HG02571 (cell line): ENCODE measurements at regions not wholly inside any gene's neighbourhood (a gene's known extent, or its start where the extent isn't known, plus 50 kb on each side); places are given as distances from the start of the nearest gene placed in this dataset.
A peak's percentile ranks its signal among the peaks of the same experiment; 100 is the strongest.

Source experiments
- ATAC-seq: cut with Tn5 transposase; IDR thresholded peaks from one replicate; pipeline ENCODE4 v1.9.1; 2021; ENCODE audit warnings: mild to moderate bottlenecking, moderate library complexity; ENCODE audit not compliant: unreplicated experiment

DNA sequence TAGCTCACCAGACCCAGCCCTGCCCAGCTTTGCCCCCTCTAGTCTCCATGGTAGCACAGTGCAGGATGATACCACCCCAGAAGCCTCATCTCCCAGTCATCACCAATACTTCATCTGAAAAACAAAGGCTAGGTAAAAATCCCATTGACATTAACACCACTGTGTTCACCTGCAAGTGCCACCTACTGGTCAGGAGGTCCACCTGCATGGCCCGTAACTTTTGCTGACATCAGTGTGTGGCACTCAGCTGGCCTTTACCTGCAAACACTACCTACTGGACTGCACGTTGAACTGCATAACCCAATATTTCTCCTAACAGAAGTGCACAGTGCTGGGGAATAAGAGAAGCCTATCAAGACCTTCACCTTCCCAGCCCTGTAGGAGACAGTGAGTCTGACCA lies 234.7 kb upstream of the ADGRB3 start:
- no peak for ATAC-seq

GRCh38 chr6:68391953-68392352 lies 243.1 kb upstream of the ADGRB3 start:
- no peak for ATAC-seq

DNA sequence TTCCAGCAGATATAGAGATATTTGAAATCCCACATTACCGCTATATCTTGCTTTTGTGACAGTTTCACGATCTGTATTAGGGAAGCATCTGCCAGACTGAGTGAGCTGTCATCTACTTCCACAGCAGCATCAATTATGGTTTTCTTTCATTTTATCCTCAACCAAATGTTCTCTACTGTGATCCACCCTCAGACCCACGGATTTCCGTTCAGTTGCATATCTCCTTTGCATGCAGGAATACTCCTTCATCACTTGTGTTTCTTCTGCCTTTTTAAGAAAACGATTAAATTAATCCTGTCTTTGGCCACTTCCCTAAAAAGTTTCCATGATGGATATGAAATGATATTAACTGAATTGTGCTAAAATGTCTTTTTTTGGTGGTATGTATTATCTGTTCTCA lies 262.1 kb upstream of the ADGRB3 start:
- ATAC-seq, result no peak

- no peak for ATAC-seq
Measured at GRCh38 chr6:68368845-68369244, 266.2 kb upstream of the ADGRB3 start.

GRCh38 chr6:68364271-68364805 lies 270.7 kb upstream of the ADGRB3 start:
- no peak for ATAC-seq

DNA sequence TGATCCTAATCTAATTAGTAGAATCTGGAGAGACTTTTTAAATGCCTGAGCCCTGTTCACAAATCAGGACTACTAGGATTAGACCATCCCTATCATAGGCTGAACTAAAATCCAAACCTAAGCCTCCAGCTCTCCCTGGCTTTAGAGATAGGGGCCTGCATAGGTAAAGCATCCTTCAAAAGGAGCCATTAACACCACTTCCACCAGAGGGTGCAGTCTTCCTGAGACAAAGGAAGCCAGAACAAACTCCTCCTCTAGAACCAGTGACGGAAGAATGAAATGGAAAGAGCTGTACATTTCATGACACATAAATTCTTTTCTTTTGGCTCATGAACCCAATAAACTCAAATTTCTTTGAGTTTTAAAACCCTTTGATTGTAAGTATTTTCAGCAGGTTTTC lies 291.2 kb upstream of the ADGRB3 start:
- peak; percentile 71 for ATAC-seq

DNA sequence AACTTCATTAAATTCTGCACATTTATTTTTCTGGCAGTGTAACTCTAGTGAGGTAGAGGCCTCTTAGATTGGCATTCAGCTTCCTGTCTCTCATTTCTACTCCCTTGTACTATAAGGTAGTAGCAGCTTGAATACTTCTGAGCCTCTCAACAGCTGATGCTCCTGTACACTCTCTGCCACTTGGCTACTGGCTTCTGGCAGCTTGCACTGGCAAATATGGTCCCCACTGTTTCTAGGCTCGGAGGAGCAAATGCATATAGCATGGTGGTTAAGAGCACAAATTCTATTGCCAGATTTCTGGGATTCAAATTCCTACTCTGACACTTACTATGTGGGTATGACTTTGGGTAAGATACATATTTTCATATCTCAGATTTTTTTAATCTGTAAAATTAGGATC lies 292.8 kb upstream of the ADGRB3 start:
- ATAC-seq, result no peak

DNA sequence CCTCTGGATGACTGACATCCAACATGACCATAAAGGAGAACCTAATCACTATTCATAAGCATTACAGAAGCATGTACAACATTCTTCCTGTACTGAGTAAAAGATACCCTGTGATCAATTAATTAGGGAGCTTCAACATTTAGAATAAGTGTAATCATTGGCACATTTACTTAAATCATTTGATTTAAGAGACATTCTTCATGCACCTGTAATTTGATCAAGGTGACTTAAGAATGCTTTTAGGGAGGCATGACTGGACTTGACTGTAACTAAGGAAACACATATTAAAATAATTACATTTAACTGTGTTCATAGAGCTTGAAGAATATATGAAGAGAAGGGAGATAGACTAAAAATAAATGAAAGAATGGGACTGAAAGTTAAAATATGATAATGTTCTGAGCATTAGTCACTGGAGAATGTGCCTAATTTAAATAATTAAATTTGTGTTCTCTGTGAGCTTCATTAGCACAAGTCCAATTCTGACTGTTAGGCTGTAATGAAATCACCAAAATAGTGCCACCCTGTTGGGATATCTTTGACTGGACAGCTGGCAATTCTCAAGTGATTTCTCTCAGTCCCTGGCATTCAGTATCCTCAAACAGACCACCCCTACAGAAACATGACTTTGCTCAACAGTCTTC lies 295.5 kb upstream of the ADGRB3 start:
- no peak for ATAC-seq

DNA sequence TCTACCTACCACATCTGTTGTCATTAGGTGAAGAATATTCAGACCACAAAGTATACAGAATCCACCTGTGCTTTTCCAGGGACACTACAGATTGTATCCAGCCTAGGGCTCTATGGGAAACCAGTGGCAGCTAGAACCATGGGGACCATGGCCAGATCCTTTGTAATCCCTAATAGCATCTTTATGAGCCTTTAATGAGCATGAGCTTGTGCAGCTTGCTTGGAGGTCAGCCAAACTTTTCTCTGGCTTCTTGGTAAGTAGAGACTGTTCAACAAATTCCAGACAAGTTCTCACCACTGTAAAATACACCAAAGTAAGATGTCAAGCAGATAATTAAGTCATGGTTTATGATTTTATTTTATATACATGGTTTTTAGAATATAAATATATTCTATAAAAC lies 301.6 kb upstream of the ADGRB3 start:
- ATAC-seq, result no peak

- no peak for ATAC-seq
Measured at GRCh38 chr6:68328156-68328555, 306.9 kb upstream of the ADGRB3 start.

DNA sequence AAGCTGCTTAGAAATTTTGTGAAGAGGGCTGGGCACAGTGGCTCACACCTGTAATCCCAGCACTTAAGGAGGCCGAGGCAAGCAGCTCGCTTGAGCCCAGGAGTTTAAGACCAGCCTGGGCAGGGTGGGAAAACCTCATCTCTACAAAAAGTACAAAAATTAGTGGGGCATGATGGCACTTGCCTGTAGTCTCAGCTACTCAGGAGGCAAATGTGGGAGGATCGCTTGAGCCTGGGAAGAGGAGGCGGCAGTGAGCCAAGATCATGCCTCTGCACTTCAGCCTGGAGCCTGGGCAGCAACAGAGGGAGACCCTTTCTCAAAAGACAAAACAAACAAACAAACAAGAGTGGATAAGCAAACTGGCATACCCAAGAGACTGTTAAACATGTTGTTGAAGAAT lies 308.3 kb upstream of the ADGRB3 start:
- no peak for ATAC-seq

DNA sequence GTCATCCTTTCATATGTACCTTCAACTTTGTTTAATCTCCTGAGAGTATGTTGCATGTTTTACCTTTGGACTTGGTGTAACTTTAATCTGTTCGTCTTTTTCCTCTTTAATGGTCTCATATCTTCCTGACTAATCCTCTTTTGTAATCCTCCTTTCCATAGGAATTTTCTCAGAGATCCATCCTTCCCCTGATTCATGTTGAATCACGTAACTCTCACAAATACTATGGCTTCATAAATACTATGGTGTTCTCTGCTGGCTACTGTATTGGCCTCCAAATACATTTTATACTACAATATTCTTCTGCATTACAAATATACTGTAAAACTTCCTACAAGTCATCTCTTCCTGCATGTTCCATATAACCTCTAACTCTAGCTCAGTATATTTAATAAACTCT lies 317.7 kb upstream of the ADGRB3 start:
- ATAC-seq, result no peak

DNA sequence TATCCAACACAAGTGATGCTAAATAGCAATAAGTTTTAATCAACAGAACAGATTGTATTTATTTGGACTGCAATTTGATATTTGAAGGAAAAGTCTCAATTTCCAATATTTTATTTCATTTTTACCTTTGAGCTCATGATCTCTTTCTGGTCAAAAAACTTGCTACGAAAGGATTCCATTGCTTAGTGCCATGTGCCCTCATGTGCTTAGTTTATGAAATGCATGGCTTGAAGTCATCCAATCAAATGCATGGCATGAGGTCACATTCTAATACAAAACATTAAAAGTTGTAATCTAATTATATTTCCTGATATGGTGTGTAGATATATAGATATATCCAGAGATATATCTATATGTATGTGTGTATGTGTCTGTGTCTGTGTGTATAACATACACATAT lies 321.2 kb upstream of the ADGRB3 start:
- no peak for ATAC-seq

- ATAC-seq, result no peak
Measured at GRCh38 chr6:68307301-68307700, 327.8 kb upstream of the ADGRB3 start.

- ATAC-seq, result no peak
Measured at GRCh38 chr6:68296126-68296525, 339.0 kb upstream of the ADGRB3 start.

DNA sequence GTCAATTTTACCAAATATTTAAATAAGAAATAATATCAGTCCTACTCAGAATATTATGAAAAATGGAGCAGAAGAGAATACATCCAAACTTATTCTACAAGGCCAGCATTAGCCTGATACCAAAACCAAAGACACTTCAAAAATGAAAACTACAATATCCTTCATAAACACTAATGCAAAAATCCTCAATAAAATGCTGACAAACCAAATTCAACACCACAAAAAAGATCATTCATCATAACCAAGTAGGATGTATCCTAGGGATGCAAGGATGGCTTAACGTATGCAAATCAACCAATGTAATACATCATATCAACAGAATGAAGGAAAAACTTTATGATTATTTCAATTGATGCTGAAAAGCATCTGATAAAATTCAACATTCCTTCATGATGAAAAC lies 352.4 kb upstream of the ADGRB3 start:
- no peak for ATAC-seq

DNA sequence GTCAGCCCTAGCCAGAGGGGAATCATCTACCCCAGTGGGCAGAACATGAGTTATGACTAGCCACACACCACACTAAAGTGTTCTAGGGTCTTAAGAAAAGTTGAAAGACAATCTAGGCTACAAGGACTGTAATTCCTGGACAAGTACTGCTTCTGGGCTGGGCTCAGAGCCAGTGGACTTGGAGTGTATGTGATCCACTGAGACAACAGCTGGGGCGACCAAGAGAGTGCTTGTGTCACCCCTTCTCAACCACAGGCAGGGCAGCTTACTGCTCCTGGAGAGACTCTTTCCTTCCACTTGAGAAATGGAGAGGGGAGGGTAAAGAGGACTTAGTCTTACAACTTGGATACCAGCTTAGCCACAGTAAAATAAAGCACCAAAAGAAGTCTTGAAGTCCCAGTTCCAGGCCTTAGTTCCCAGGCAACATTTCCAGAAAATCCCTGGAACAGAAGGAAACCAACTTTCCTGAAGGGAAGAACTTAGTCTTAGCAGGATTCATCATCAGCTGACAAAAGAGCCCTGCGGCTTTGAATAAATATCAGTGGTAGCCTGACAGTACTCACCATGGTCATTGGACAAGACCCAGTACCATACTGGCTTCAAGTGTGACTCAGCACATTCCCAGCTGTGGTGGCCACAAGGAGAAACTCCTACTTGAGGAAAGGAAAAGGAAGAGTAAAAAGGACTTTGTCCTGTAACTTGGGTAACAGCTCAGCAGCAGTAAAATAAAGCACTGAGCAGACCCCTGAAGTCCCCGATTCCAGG lies 355.1 kb upstream of the ADGRB3 start:
- no peak for ATAC-seq

DNA sequence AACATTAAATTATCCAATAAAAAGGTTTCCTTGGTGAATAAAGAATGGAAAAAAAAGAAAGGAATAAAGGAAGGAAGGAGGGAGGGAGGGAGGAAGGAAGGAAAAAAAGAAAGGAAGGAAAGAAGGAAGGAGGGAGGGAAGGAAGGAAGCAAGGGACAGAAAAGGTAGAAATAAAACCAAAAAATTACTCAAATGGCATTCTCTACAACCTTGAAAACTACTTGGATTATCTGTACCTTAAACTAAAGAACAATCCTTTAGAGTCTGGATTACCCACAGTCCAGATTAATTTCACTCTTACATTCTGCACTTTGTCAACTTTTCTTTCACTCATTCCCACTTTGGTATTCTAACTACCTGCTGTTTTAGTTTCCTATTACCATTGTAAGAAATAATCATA lies 361.8 kb upstream of the ADGRB3 start:
- ATAC-seq, result no peak

GRCh38 chr6:68256391-68256790 lies 378.7 kb upstream of the ADGRB3 start:
- ATAC-seq, result no peak

- ATAC-seq, result peak; percentile 78
Measured at GRCh38 chr6:68252632-68253031, 382.4 kb upstream of the ADGRB3 start.

- no peak for ATAC-seq
Measured at GRCh38 chr6:68247782-68248181, 387.3 kb upstream of the ADGRB3 start.

DNA sequence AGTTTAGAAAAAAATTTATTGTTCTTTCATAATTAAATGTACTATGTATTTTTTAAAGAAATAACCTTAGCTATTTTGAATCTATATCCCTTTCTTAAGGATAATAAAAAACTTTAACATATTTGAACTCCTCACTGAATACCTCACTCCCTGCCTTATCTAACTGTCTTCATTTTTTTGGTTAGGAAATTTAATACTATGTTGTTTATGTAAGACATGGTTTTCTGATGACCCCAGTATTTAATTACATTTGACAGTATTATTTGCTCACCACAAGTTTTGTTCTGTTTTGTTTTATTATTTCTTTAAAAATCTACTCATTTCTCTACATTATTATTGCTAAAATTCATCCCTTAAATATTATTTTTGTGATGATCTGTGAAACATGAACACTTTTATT lies 394.4 kb upstream of the ADGRB3 start:
- ATAC-seq, result no peak

DNA sequence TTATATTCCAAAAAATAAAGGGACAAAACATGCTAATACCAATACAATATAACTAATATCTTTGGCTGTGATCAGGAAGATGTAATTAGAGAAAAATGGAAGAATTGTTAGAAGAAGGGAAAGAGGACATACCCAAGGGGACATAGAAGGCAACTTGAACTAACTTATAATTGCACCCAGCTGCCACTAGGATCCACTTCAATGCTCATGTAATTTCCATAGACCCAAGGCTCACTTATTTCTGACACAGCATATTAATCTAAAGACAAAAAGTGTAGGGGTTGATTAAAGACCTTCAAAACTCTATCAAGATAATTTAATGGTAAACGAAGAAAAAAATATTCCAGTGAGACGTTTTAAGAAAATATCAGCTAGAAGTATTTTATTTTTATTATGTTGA lies 396.0 kb upstream of the ADGRB3 start:
- no peak for ATAC-seq
